HepG2 (cell line): ENCODE measurements at regions not wholly inside any gene's neighbourhood (a gene's known extent, or its start where the extent isn't known, plus 50 kb on each side); places are given as distances from the start of the nearest gene placed in this dataset.

Experiments used
- ATAC-seq: fragments of 200-7000 bp; cut with Tn5 transposase; 3 replicates; pipeline ENCODE4 v1.9.1; 2020; ENCODE audit warnings: mild to moderate bottlenecking, moderate library complexity
- BruUV-seq: library from RNA; stranded (reverse); fragments of 400-500 nt; replicated peaks from 2 replicates; lab custom pipeline; 2021; lab: Mats Ljungman, UMichigan
- CTCF ChIA-PET: fragments of 300-600 bp; formaldehyde crosslinking; extraction: SDS; loops from one replicate; lab custom pipeline; 2021; ENCODE audit warnings: low total read pairs, inconsistent platforms, low intra/inter-chr PET ratio; lab: Yijun Ruan, JAX
- POLR2A ChIA-PET: fragments of 350-600 bp; sonication (Branson Sonifier 250); formaldehyde crosslinking; loops from one replicate; lab custom pipeline; 2020; ENCODE audit warnings: antibody characterized with exemption, inconsistent platforms; lab: Yijun Ruan, JAX
- DNase-seq: peaks from one replicate; pipeline ENCODE4 v3.0.0-alpha.2; 2015; ENCODE audit warnings: low spot score
- FAIRE-seq: peaks from 3 replicates; lab custom pipeline; 2011; peaks lifted over from hg19 to GRCh38; lab: Jason Lieb, UNC
- H2AFZ ChIP-seq: one replicate; pipeline ENCODE4 v1.6.1; 2011; ENCODE audit warnings: low read length, inconsistent platforms
- H3K27ac ChIP-seq: fragments of 300-600 bp; 3 replicates; pipeline ENCODE4 v1.8.0; 2011; ENCODE audit warnings: mixed run types, mild to moderate bottlenecking, mixed read lengths, low read length, inconsistent platforms; ENCODE audit not compliant: insufficient read depth; ENCODE audit errors: extremely low read length
- H3K27me3 ChIP-seq, 2 experiments: fragments of 200-600 bp in 1 of 2; 2 replicates in 1 of 2; 3 replicates in 1 of 2; pipeline versions ENCODE4 v1.6.0 to v1.8.0; 2011; ENCODE audit warnings: low read length in 2 of 2, mild to moderate bottlenecking in 2 of 2, moderate library complexity in 2 of 2, inconsistent platforms in 1 of 2; ENCODE audit not compliant: insufficient read depth in 2 of 2, control insufficient read depth in 1 of 2
- H3K36me3 ChIP-seq, 2 experiments: fragments of 200-600 bp in 1 of 2; replicated peaks in 1 of 2; 2 replicates in 1 of 2; 3 replicates in 1 of 2; pipeline versions ENCODE4 v1.5.1 to v1.8.0; 2011; ENCODE audit warnings: low read length in 2 of 2, inconsistent platforms in 1 of 2; ENCODE audit not compliant: insufficient read depth in 2 of 2, control insufficient read depth in 1 of 2
- H3K4me1 ChIP-seq: 2 replicates; pipeline ENCODE4 v1.5.1; 2012; ENCODE audit warnings: low read length, inconsistent platforms; ENCODE audit not compliant: insufficient read depth
- H3K4me2 ChIP-seq: 2 replicates; pipeline ENCODE4 v1.6.0; 2011; ENCODE audit warnings: low read depth, low read length, inconsistent platforms
- H3K4me3 ChIP-seq, 3 experiments: fragments of 200-600 bp in 1 of 3; sonication (generic), shearing (Covaris generic) in 1 of 3; replicated peaks in 1 of 3; 2 replicates each; pipeline ENCODE4 v1.5.1; 2011 to 2016; ENCODE audit warnings: low read length in 3 of 3, inconsistent platforms in 2 of 3, low read depth in 2 of 3, mild to moderate bottlenecking in 2 of 3, control low read depth in 1 of 3, mixed read lengths in 1 of 3; ENCODE audit not compliant: insufficient read depth in 1 of 3
- H3K79me2 ChIP-seq: one replicate; pipeline ENCODE4 v1.6.1; 2011; ENCODE audit warnings: low read length, inconsistent platforms; ENCODE audit not compliant: insufficient read depth
- H3K9ac ChIP-seq: 2 replicates; pipeline ENCODE4 v1.6.0; 2011; ENCODE audit warnings: mild to moderate bottlenecking, low read depth, low read length, inconsistent platforms; ENCODE audit not compliant: insufficient read depth
- H3K9me3 ChIP-seq: 2 replicates; pipeline ENCODE4 v1.5.1; 2012; ENCODE audit warnings: mild to moderate bottlenecking, low read length
- H4K20me1 ChIP-seq: 2 replicates; pipeline ENCODE4 v1.6.0; 2011; ENCODE audit warnings: inconsistent platforms, mild to moderate bottlenecking, low read length, moderate library complexity; ENCODE audit not compliant: insufficient read depth
- ELF1 ChIP-seq: sonication (generic); formaldehyde crosslinking; IDR thresholded peaks from 2 replicates; pipeline ENCODE4 v1.4.0; 2020; ENCODE audit warnings: missing genetic modification reagents
- FOXO1 ChIP-seq: sonication (generic); formaldehyde crosslinking; IDR thresholded peaks from 2 replicates; pipeline ENCODE4 v1.4.0; 2020; ENCODE audit warnings: missing genetic modification reagents
- MBD4 ChIP-seq: IDR thresholded peaks from 2 replicates; pipeline ENCODE4 v1.6.1; 2012; ENCODE audit warnings: low read length, inconsistent platforms, borderline replicate concordance
- SMC3 ChIP-seq: IDR thresholded peaks from 2 replicates; pipeline ENCODE4 v1.6.1; 2011; ENCODE audit warnings: low read length, improper control_type of control experiment
- SNAPC2 ChIP-seq: sonication (generic); formaldehyde crosslinking; IDR thresholded peaks from 2 replicates; pipeline ENCODE4 v1.8.1; 2022; ENCODE audit warnings: mild to moderate bottlenecking, missing genetic modification reagents
- SRY ChIP-seq: sonication (generic); formaldehyde crosslinking; IDR thresholded peaks from 2 replicates; pipeline ENCODE4 v1.8.0; 2022; ENCODE audit warnings: mild to moderate bottlenecking, missing genetic modification reagents
- TCF12 ChIP-seq, 2 experiments: fragments of 450-650 bp in 1 of 2; sonication (generic) in 1 of 2; formaldehyde crosslinking in 1 of 2; IDR thresholded peaks; 2 replicates each; pipeline versions ENCODE4 v1.6.1 to v1.8.0; 2017 to 2022; ENCODE audit warnings: antibody characterized with exemption in 1 of 2, mild to moderate bottlenecking in 1 of 2, missing genetic modification reagents in 1 of 2, moderate library complexity in 1 of 2
- TEF ChIP-seq: sonication (generic); formaldehyde crosslinking; IDR thresholded peaks from 2 replicates; pipeline ENCODE4 v1.5.0; 2020; ENCODE audit warnings: missing genetic modification reagents
- ZBTB38 ChIP-seq: sonication (generic); formaldehyde crosslinking; IDR thresholded peaks from 2 replicates; pipeline ENCODE4 v1.5.1; 2020; ENCODE audit warnings: mild to moderate bottlenecking, missing genetic modification reagents
- ZBTB7B ChIP-seq: sonication (generic); formaldehyde crosslinking; IDR thresholded peaks from 2 replicates; pipeline ENCODE4 v1.4.0; 2020; ENCODE audit warnings: missing genetic modification reagents
- ZFY ChIP-seq: sonication (generic); formaldehyde crosslinking; IDR thresholded peaks from 2 replicates; pipeline ENCODE4 v1.4.0; 2020; ENCODE audit warnings: missing genetic modification reagents
- ZNF281 ChIP-seq: sonication (generic); formaldehyde crosslinking; IDR thresholded peaks from 2 replicates; pipeline ENCODE4 v1.4.0; 2020; ENCODE audit warnings: missing genetic modification reagents, borderline replicate concordance
- ZNF317 ChIP-seq: sonication (generic); formaldehyde crosslinking; IDR thresholded peaks from 2 replicates; pipeline ENCODE4 v1.5.0; 2020; ENCODE audit warnings: mild to moderate bottlenecking, missing genetic modification reagents
- ZNF672 ChIP-seq: sonication (generic); formaldehyde crosslinking; IDR thresholded peaks from 2 replicates; pipeline ENCODE4 v1.8.1; 2022; ENCODE audit warnings: missing genetic modification reagents
- ZNF775 ChIP-seq: sonication (generic); formaldehyde crosslinking; IDR thresholded peaks from 2 replicates; pipeline ENCODE4 v1.4.0; 2020; ENCODE audit warnings: missing genetic modification reagents, mild to moderate bottlenecking, moderate library complexity, borderline replicate concordance
- ZNF782 ChIP-seq: sonication (generic); formaldehyde crosslinking; IDR thresholded peaks from 2 replicates; pipeline ENCODE4 v1.4.0; 2020; ENCODE audit warnings: missing genetic modification reagents, mild to moderate bottlenecking, borderline replicate concordance
- in situ Hi-C: cut with HindIII; loops from 2 replicates; pipeline ENCODE4 v1.10.0; 2017; ENCODE audit warnings: low pct_unique_long_range_greater_than_20kb; ENCODE audit not compliant: extremely low pct_ligation_motif_present
- intact Hi-C: fragments of 100-400 bp; cut with micrococcal nuclease; formaldehyde crosslinking; loops from one replicate; pipeline ENCODE4 v1.10.0; 2022; ENCODE audit not compliant: unreplicated experiment
- TF ChIP-seq, protein P1 (sequence below): sonication (generic); formaldehyde crosslinking; IDR thresholded peaks from 2 replicates; pipeline ENCODE4 v1.4.0; 2020; ENCODE audit warnings: missing genetic modification reagents, borderline replicate concordance
- TF ChIP-seq, protein P2 (sequence below): sonication (generic); formaldehyde crosslinking; IDR thresholded peaks from 2 replicates; pipeline ENCODE4 v1.8.0; 2022; ENCODE audit warnings: low read depth, missing genetic modification reagents

- intact Hi-C loops (no loop called here), in situ Hi-C loops (no loop called here)
- Histone ChIP-seq H3K4me2 (no peak overlapping the region), H3K36me3 (no peaks in the 10 kb centered on the region), H4K20me1 (no peaks in the 10 kb centered on the region), H2AFZ (no peak overlapping the region), H3K9ac (no peak overlapping the region), H3K27ac (no peak overlapping the region), H3K4me1 (no peaks in the 10 kb centered on the region), H3K79me2 (no peaks in the 10 kb centered on the region), H3K27me3 (no peaks in the 10 kb centered on the region; a peak in 1 of 5 replicates), H3K4me3 (no peak overlapping the region), H3K9me3 (no peaks in the 10 kb centered on the region)
- BruUV-seq, result no TSS peak
- CTCF ChIA-PET, result no interaction called here
- ATAC-seq (no peak), FAIRE-seq (no peak), DNase-seq (no peak)
- POLR2A ChIA-PET, result no interaction called here
- TF ChIP-seq ZNF281 (CRISPR knock-in tag), result no peak
- TF ChIP-seq TEF (CRISPR knock-in tag), result no peak
- TF ChIP-seq ZBTB38 (CRISPR knock-in tag), result no peak
- TF ChIP-seq FOXO1, result no peak
- TF ChIP-seq, protein P1, sequence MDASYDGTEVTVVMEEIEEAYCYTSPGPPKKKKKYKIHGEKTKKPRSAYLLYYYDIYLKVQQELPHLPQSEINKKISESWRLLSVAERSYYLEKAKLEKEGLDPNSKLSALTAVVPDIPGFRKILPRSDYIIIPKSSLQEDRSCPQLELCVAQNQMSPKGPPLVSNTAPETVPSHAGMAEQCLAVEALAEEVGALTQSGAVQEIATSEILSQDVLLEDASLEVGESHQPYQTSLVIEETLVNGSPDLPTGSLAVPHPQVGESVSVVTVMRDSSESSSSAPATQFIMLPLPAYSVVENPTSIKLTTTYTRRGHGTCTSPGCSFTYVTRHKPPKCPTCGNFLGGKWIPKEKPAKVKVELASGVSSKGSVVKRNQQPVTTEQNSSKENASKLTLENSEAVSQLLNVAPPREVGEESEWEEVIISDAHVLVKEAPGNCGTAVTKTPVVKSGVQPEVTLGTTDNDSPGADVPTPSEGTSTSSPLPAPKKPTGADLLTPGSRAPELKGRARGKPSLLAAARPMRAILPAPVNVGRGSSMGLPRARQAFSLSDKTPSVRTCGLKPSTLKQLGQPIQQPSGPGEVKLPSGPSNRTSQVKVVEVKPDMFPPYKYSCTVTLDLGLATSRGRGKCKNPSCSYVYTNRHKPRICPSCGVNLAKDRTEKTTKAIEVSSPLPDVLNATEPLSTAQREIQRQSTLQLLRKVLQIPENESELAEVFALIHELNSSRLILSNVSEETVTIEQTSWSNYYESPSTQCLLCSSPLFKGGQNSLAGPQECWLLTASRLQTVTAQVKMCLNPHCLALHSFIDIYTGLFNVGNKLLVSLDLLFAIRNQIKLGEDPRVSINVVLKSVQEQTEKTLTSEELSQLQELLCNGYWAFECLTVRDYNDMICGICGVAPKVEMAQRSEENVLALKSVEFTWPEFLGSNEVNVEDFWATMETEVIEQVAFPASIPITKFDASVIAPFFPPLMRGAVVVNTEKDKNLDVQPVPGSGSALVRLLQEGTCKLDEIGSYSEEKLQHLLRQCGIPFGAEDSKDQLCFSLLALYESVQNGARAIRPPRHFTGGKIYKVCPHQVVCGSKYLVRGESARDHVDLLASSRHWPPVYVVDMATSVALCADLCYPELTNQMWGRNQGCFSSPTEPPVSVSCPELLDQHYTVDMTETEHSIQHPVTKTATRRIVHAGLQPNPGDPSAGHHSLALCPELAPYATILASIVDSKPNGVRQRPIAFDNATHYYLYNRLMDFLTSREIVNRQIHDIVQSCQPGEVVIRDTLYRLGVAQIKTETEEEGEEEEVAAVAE, result no peak
- TF ChIP-seq ZNF782 (CRISPR knock-in tag), result no peak
- no peak for TF ChIP-seq SMC3
- no peak for TF ChIP-seq ZBTB7B (CRISPR knock-in tag)
- TF ChIP-seq ZNF317, result no peak
- no peak for TF ChIP-seq ZNF775
- no peak for TF ChIP-seq SNAPC2 (CRISPR knock-in tag)
- TF ChIP-seq, protein P2, sequence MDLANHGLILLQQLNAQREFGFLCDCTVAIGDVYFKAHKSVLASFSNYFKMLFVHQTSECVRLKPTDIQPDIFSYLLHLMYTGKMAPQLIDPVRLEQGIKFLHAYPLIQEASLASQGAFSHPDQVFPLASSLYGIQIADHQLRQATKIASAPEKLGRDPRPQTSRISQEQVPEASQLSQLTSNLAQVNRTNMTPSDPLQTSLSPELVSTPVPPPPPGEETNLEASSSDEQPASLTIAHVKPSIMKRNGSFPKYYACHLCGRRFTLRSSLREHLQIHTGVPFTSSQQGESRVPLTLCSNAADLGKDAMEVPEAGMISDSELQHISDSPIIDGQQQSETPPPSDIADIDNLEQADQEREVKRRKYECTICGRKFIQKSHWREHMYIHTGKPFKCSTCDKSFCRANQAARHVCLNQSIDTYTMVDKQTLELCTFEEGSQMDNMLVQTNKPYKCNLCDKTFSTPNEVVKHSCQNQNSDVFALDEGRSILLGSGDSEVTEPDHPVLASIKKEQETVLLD, result no peak
- no peak for TF ChIP-seq ELF1
- TF ChIP-seq ZNF672 (CRISPR knock-in tag), result no peak
- no peak for TF ChIP-seq SRY
- TF ChIP-seq TCF12 (IDR thresholded peaks at IDR 0.05), result no peak
- TF ChIP-seq TCF12 (CRISPR knock-in tag; IDR thresholded peaks at IDR 0.05), result no peak
- TF ChIP-seq MBD4, result no peak
- TF ChIP-seq ZFY, result no peak
Measured at GRCh38 chr3:39657075-39657474, 152.3 kb upstream of the MYRIP start.
